Activated CD8-positive, alpha-beta T cell treated with anti-CD3 and anti-CD28 coated beads for 36 hours (primary cell): ENCODE measurements at regions not wholly inside any gene's neighbourhood (a gene's known extent, or its start where the extent isn't known, plus 50 kb on each side); places are given as distances from the start of the nearest gene placed in this dataset.
"Not testable (repeated sequence)": the region's sequence is repeated elsewhere in the genome, so short reads cannot be mapped to it uniquely, and the experiment has no call there.

ENCODE experiments used
- ATAC-seq: fragments of 200-7000 bp; cut with Tn5 transposase; one replicate; pipeline ENCODE4 v1.10.0; 2021; ENCODE audit warnings: mild to moderate bottlenecking, moderate library complexity
- CTCF ChIA-PET: fragments of 350-600 bp; sonication (Branson Sonifier 250); formaldehyde crosslinking; loops from one replicate; lab custom pipeline; 2021; ENCODE audit warnings: antibody characterized with exemption; lab: Charles Lee
- POLR2A ChIA-PET: fragments of 350-600 bp; sonication (Branson Sonifier 250); formaldehyde crosslinking; loops from one replicate; lab custom pipeline; 2021; ENCODE audit warnings: antibody characterized with exemption; lab: Charles Lee
- DNase-seq: peaks from one replicate; pipeline ENCODE4 v3.0.0-alpha.2; 2020
- H3K27ac Mint-ChIP-seq: one replicate; pipeline ENCODE4 v1.8.0; 2021; ENCODE audit warnings: mild to moderate bottlenecking, mixed read lengths
- H3K27me3 Mint-ChIP-seq: one replicate; pipeline ENCODE4 v1.8.0; 2021; ENCODE audit warnings: mixed read lengths
- H3K36me3 Mint-ChIP-seq: one replicate; pipeline ENCODE4 v1.8.0; 2021; ENCODE audit warnings: low read depth, mixed read lengths
- H3K4me1 Mint-ChIP-seq: one replicate; pipeline ENCODE4 v1.8.0; 2021; ENCODE audit warnings: low read depth, mixed read lengths
- H3K4me3 Mint-ChIP-seq: one replicate; pipeline ENCODE4 v1.8.0; 2021; ENCODE audit warnings: mild to moderate bottlenecking, moderate library complexity, mixed read lengths
- H3K9me3 Mint-ChIP-seq: one replicate; pipeline ENCODE4 v1.8.0; 2021; ENCODE audit warnings: mixed read lengths
- intact Hi-C: fragments of 100-400 bp; cut with micrococcal nuclease; formaldehyde crosslinking; loops from one replicate; pipeline ENCODE4 v1.10.0; 2022
- TF ChIP-seq, protein P1 (sequence below): fragments of 200-600 bp; IDR thresholded peaks from one replicate; pipeline ENCODE4 v1.8.0; 2022; ENCODE audit warnings: antibody characterized with exemption, mild to moderate bottlenecking

DNA sequence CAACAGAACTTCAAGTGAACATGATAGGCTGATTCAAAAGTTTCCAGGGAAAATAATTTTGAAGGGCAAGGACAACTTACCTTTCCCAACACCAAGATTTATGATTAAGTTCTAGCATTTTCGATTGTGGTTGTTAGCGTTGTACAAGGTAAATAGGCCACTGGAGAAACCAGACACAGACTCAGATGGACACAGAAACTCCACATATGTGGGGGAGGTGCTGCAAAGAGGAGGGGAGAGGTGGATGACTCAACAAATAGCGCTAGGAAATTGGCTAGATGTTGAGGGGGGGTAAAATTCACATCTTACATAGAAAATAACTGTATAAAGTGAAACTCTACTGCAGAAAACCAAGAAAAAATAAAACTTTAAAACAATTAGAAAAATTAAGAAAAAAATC, 564.4 kb downstream of the MATN1 start:
- Mint-ChIP-seq H3K27ac (no peak overlapping the region), H3K36me3 (no peaks in the 10 kb centered on the region), H3K27me3 (peaks cover 24% of the 10 kb centered on the region), H3K4me1 (no peaks in the 10 kb centered on the region), H3K9me3 (peaks cover 4% of the 10 kb centered on the region), H3K4me3 (no peak overlapping the region)
- ChIA-PET POLR2A (no interaction called here), CTCF (no interaction called here)
- ATAC-seq: no peak
- TF ChIP-seq, protein P1, sequence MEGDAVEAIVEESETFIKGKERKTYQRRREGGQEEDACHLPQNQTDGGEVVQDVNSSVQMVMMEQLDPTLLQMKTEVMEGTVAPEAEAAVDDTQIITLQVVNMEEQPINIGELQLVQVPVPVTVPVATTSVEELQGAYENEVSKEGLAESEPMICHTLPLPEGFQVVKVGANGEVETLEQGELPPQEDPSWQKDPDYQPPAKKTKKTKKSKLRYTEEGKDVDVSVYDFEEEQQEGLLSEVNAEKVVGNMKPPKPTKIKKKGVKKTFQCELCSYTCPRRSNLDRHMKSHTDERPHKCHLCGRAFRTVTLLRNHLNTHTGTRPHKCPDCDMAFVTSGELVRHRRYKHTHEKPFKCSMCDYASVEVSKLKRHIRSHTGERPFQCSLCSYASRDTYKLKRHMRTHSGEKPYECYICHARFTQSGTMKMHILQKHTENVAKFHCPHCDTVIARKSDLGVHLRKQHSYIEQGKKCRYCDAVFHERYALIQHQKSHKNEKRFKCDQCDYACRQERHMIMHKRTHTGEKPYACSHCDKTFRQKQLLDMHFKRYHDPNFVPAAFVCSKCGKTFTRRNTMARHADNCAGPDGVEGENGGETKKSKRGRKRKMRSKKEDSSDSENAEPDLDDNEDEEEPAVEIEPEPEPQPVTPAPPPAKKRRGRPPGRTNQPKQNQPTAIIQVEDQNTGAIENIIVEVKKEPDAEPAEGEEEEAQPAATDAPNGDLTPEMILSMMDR: no peak
- intact Hi-C loops: no loop called here
- no peak for DNase-seq

GRCh38 chr1:30155698-30156097, 567.7 kb downstream of the MATN1 start:
- POLR2A ChIA-PET, H3K27ac Mint-ChIP-seq, CTCF ChIA-PET, ATAC-seq, DNase-seq, intact Hi-C loops, H3K4me3 Mint-ChIP-seq, H3K4me1 Mint-ChIP-seq, H3K36me3 Mint-ChIP-seq: not testable (repeated sequence)
- peaks cover 25% of the 10 kb centered on the region for H3K27me3 Mint-ChIP-seq
- peaks cover 11% of the 10 kb centered on the region for H3K9me3 Mint-ChIP-seq

- H3K27ac Mint-ChIP-seq, H3K36me3 Mint-ChIP-seq, H3K4me1 Mint-ChIP-seq, intact Hi-C loops, ATAC-seq, CTCF ChIA-PET, POLR2A ChIA-PET, DNase-seq, H3K4me3 Mint-ChIP-seq: not testable (repeated sequence)
- peaks cover 24% of the 10 kb centered on the region for H3K27me3 Mint-ChIP-seq
- H3K9me3 Mint-ChIP-seq: peaks cover 11% of the 10 kb centered on the region
Measured at GRCh38 chr1:30155253-30155652, 568.1 kb downstream of the MATN1 start.

DNA sequence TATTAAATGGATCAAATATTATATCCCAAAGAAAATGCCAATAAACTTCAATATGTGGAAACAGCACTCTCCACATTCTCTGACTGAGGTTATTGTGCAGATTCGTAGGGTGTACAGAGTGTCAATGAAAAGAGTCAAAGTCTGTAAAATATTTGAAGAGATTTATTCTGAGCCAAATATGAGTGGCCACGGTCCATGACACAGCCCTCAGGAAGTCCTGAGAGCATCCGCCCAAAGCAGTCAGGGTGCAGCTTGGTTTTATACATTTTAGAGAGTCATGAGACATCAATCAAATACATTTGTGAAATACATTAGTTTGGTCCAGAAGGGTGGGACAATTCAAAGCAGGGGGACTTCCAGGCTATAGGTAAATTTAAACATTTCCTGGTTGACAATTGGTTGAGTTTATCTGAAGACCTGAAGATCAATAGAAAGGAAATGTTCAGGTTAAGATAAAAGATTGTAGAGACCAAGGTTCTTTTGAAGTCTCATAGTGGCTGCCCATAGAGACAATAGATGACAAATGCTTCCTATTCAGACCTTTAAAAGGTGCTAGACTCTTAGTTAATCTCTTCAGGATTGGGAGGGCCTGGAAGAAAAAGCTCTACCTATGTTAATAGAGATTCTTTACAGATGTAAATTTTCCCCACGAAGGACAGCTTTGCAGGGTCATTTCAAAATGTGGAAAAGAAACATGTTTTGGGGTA, 569.5 kb downstream of the MATN1 start:
- intact Hi-C loops: no loop called here
- ATAC-seq (no peak), DNase-seq (no peak)
- Mint-ChIP-seq H3K27me3 (peaks cover 19% of the 10 kb centered on the region), H3K36me3 (no peaks in the 10 kb centered on the region), H3K27ac (no peak overlapping the region), H3K4me3 (no peak overlapping the region), H3K9me3 (peaks cover 11% of the 10 kb centered on the region), H3K4me1 (no peaks in the 10 kb centered on the region)
- TF ChIP-seq, protein P1: no peak
- POLR2A ChIA-PET: no interaction called here
- CTCF ChIA-PET: no interaction called here

DNA sequence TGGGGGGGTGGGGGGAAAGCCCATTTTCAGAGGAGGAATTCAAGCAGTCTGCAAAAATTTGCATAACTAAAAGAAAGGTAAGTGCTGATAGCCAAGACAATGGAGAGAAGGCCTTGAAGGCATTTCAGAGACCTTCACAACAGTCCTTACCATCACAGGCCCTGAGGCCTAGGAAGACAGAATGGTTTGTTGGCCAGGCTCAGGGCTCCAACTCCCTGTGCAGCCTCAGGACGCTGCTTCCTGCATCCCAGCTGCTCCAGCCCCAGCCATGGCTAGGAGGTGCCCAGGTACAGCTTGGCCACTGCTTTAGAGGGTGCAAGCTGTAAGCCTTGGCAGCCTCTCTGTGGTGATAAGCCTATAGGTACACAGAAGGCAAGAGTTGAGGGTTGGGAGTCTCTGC, 571.6 kb downstream of the MATN1 start:
- Mint-ChIP-seq H3K4me1 (no peaks in the 10 kb centered on the region), H3K36me3 (no peaks in the 10 kb centered on the region), H3K9me3 (peaks cover 11% of the 10 kb centered on the region), H3K27me3 (peaks cover 12% of the 10 kb centered on the region), H3K27ac (no peak overlapping the region), H3K4me3 (no peak overlapping the region)
- TF ChIP-seq, protein P1: no peak
- no peak for DNase-seq
- intact Hi-C loops: no loop called here
- ChIA-PET POLR2A (no interaction called here), CTCF (no interaction called here)
- no peak for ATAC-seq

DNA sequence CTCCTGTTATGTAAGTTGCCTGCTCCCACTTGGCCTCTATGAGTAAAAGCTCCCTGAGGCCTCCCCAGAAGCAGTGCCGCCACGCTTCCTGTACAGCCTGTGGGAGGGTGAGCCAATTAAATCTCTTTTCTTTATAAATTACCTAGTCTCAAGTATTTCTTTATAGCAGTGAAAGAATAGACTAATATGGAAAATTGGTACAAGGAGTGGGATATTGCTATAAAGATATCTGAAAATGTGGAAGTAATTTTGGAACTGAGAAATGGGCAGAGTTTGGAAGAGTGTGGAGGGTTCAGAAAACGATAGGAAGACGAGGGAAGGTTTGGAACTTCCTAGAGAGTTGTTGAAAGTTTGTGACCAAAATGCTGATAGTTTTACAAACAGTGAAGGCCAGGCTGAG, 572.3 kb downstream of the MATN1 start:
- Mint-ChIP-seq H3K36me3 (no peaks in the 10 kb centered on the region), H3K27me3 (peaks cover 10% of the 10 kb centered on the region), H3K9me3 (peaks cover 11% of the 10 kb centered on the region), H3K4me1 (no peaks in the 10 kb centered on the region), H3K27ac (no peak overlapping the region), H3K4me3 (no peak overlapping the region)
- TF ChIP-seq, protein P1: no peak
- DNase-seq (no peak), ATAC-seq (no peak)
- ChIA-PET CTCF (no interaction called here), POLR2A (no interaction called here)
- intact Hi-C loops: no loop called here
